ACC112 (cell line): ENCODE measurements at regions not wholly inside any gene's neighbourhood (a gene's known extent, or its start where the extent isn't known, plus 50 kb on each side); places are given as distances from the start of the nearest gene placed in this dataset.

ENCODE experiments used
- H2AFZ ChIP-seq: fragments of 200-600 bp; sonication (generic); one replicate; pipeline ENCODE4 v1.6.0; 2017; ENCODE audit warnings: antibody characterized with exemption, low read length; ENCODE audit not compliant: unreplicated experiment
- H3K27ac ChIP-seq: fragments of 200-600 bp; sonication (generic); 2 replicates; pipeline ENCODE4 v1.5.1; 2014; ENCODE audit warnings: low read depth, mild to moderate bottlenecking, antibody characterized with exemption, low read length, moderate library complexity
- H3K27me3 ChIP-seq: fragments of 200-600 bp; sonication (generic); 2 replicates; pipeline ENCODE4 v1.6.1; 2014; ENCODE audit warnings: mild to moderate bottlenecking, antibody characterized with exemption, low read length, moderate library complexity, mixed read lengths; ENCODE audit not compliant: insufficient read depth
- H3K36me3 ChIP-seq: fragments of 200-600 bp; sonication (generic); 2 replicates; pipeline ENCODE4 v1.6.1; 2016; ENCODE audit warnings: mild to moderate bottlenecking, antibody characterized with exemption, low read length, moderate library complexity, mixed read lengths; ENCODE audit not compliant: insufficient read depth
- H3K4me1 ChIP-seq: fragments of 200-600 bp; sonication (generic); one replicate; pipeline ENCODE4 v1.6.1; 2016; ENCODE audit warnings: low read length, mixed read lengths; ENCODE audit not compliant: insufficient read depth, unreplicated experiment, control insufficient read depth
- H3K4me3 ChIP-seq: fragments of 200-600 bp; sonication (generic); 2 replicates; pipeline ENCODE4 v1.5.1; 2014; ENCODE audit warnings: mild to moderate bottlenecking, low read depth, low read length
- H3K79me2 ChIP-seq: fragments of 200-600 bp; sonication (generic); one replicate; pipeline ENCODE4 v1.6.0; 2016; ENCODE audit warnings: low read length; ENCODE audit not compliant: control insufficient read depth, unreplicated experiment, insufficient read depth

- H3K27ac ChIP-seq, result peak overlapping the region; percentile 98
- H3K4me3 ChIP-seq, result no peak overlapping the region
- H3K4me1 ChIP-seq, result peaks cover 31% of the 10 kb centered on the region
- H3K36me3 ChIP-seq, result no peaks in the 10 kb centered on the region
- H2AFZ ChIP-seq, result no peak overlapping the region
- no peaks in the 10 kb centered on the region for H3K79me2 ChIP-seq
- no peaks in the 10 kb centered on the region for H3K27me3 ChIP-seq
Observed at GRCh38 chr6:4314201-4314707, 178.9 kb upstream of the ECI2 start.

GRCh38 chr6:4313044-4313686 is 177.8 kb upstream of the ECI2 start:
- H2AFZ ChIP-seq, result no peak overlapping the region

GRCh38 chr6:4311976-4312860 is 176.8 kb upstream of the ECI2 start:
- Histone ChIP-seq H3K27me3 (no peaks in the 10 kb centered on the region), H3K4me3 (no peak overlapping the region), H3K36me3 (no peaks in the 10 kb centered on the region), H2AFZ (no peak overlapping the region), H3K4me1 (peaks cover 24% of the 10 kb centered on the region), H3K79me2 (no peaks in the 10 kb centered on the region), H3K27ac (peak overlapping the region; percentile 98)

More at GRCh38 chr6:4313044-4313686, 177.8 kb upstream of the ECI2 start:
- no peaks in the 10 kb centered on the region for H3K36me3 ChIP-seq
- peak overlapping the region; percentile 98 for H3K27ac ChIP-seq
- peak overlapping the region; percentile 49 for H3K4me3 ChIP-seq
- peaks cover 31% of the 10 kb centered on the region for H3K4me1 ChIP-seq
- H3K79me2 ChIP-seq, result no peaks in the 10 kb centered on the region
- H3K27me3 ChIP-seq, result no peaks in the 10 kb centered on the region

GRCh38 chr6:4309540-4309939 is 174.2 kb upstream of the ECI2 start:
- no peaks in the 10 kb centered on the region for H3K36me3 ChIP-seq
- H3K27me3 ChIP-seq, result no peaks in the 10 kb centered on the region
- H3K27ac ChIP-seq, result no peak overlapping the region
- H3K4me1 ChIP-seq, result peaks cover 15% of the 10 kb centered on the region
- H3K4me3 ChIP-seq, result no peak overlapping the region
- H3K79me2 ChIP-seq, result no peaks in the 10 kb centered on the region
- H2AFZ ChIP-seq, result no peak overlapping the region

- H3K36me3 ChIP-seq, result no peaks in the 10 kb centered on the region
- H3K4me1 ChIP-seq, result peaks cover 7% of the 10 kb centered on the region
- no peaks in the 10 kb centered on the region for H3K27me3 ChIP-seq
- no peak overlapping the region for H3K27ac ChIP-seq
- H3K79me2 ChIP-seq, result no peaks in the 10 kb centered on the region
- no peak overlapping the region for H3K4me3 ChIP-seq
- no peak overlapping the region for H2AFZ ChIP-seq
Observed at GRCh38 chr6:4308364-4308763, 173.0 kb upstream of the ECI2 start.

GRCh38 chr6:4304927-4305455 is 169.6 kb upstream of the ECI2 start:
- Histone ChIP-seq H3K4me3 (no peak overlapping the region), H3K79me2 (no peaks in the 10 kb centered on the region), H3K4me1 (no peaks in the 10 kb centered on the region), H3K27me3 (no peaks in the 10 kb centered on the region), H2AFZ (no peak overlapping the region), H3K27ac (no peak overlapping the region), H3K36me3 (no peaks in the 10 kb centered on the region)

GRCh38 chr6:4303638-4304037 is 168.3 kb upstream of the ECI2 start:
- no peak overlapping the region for H2AFZ ChIP-seq
- H3K4me1 ChIP-seq, result no peaks in the 10 kb centered on the region
- H3K36me3 ChIP-seq, result no peaks in the 10 kb centered on the region
- H3K27me3 ChIP-seq, result no peaks in the 10 kb centered on the region
- H3K79me2 ChIP-seq, result no peaks in the 10 kb centered on the region
- no peak overlapping the region for H3K27ac ChIP-seq
- no peak overlapping the region for H3K4me3 ChIP-seq

GRCh38 chr6:4302524-4302923 is 167.1 kb upstream of the ECI2 start:
- H2AFZ ChIP-seq, result no peak overlapping the region
- no peak overlapping the region for H3K27ac ChIP-seq
- H3K4me3 ChIP-seq, result no peak overlapping the region
- H3K4me1 ChIP-seq, result no peaks in the 10 kb centered on the region
- H3K27me3 ChIP-seq, result no peaks in the 10 kb centered on the region
- H3K79me2 ChIP-seq, result no peaks in the 10 kb centered on the region
- no peaks in the 10 kb centered on the region for H3K36me3 ChIP-seq

GRCh38 chr6:4301871-4302270 is 166.5 kb upstream of the ECI2 start:
- Histone ChIP-seq H2AFZ (no peak overlapping the region), H3K36me3 (no peaks in the 10 kb centered on the region), H3K27me3 (no peaks in the 10 kb centered on the region), H3K27ac (no peak overlapping the region), H3K4me3 (no peak overlapping the region), H3K4me1 (no peaks in the 10 kb centered on the region), H3K79me2 (no peaks in the 10 kb centered on the region)

GRCh38 chr6:4300917-4301316 is 165.5 kb upstream of the ECI2 start:
- Histone ChIP-seq H3K27me3 (no peaks in the 10 kb centered on the region), H3K36me3 (no peaks in the 10 kb centered on the region), H3K27ac (no peak overlapping the region), H3K79me2 (no peaks in the 10 kb centered on the region), H3K4me3 (no peak overlapping the region), H2AFZ (no peak overlapping the region), H3K4me1 (no peaks in the 10 kb centered on the region)
